WTC11 (cell line): ENCODE measurements at regions not wholly inside any gene's neighbourhood (a gene's known extent, or its start where the extent isn't known, plus 50 kb on each side); places are given as distances from the start of the nearest gene placed in this dataset.

Experiments
- ATAC-seq: fragments of 200-7000 bp; cut with Tn5 transposase; 2 replicates; pipeline ENCODE4 v1.10.0; 2021; ENCODE audit warnings: mild to moderate bottlenecking, moderate library complexity
- CTCF ChIA-PET: fragments of 300-600 bp; sonication (Branson Sonifier 250); formaldehyde crosslinking; loops from one replicate; lab custom pipeline; 2021; ENCODE audit warnings: antibody characterized with exemption; lab: Charles Lee
- POLR2A ChIA-PET: fragments of 350-600 bp; sonication (Branson Sonifier 250); formaldehyde crosslinking; loops from one replicate; lab custom pipeline; 2021; ENCODE audit warnings: antibody characterized with exemption; lab: Charles Lee
- DNase-seq: peaks from one replicate; pipeline ENCODE4 v3.0.0; 2021; ENCODE audit warnings: low spot score
- H3K27ac Mint-ChIP-seq: 2 replicates; pipeline ENCODE4 v1.8.0; 2021; ENCODE audit warnings: mixed read lengths
- H3K27me3 Mint-ChIP-seq: 2 replicates; pipeline ENCODE4 v1.8.0; 2021; ENCODE audit warnings: low read depth, mild to moderate bottlenecking, moderate library complexity, mixed read lengths
- H3K36me3 Mint-ChIP-seq: 2 replicates; pipeline ENCODE4 v1.8.0; 2021; ENCODE audit warnings: mixed read lengths
- H3K4me1 Mint-ChIP-seq: 2 replicates; pipeline ENCODE4 v1.8.0; 2022; ENCODE audit warnings: mixed read lengths
- H3K4me3 Mint-ChIP-seq: 2 replicates; pipeline ENCODE4 v1.8.0; 2021; ENCODE audit warnings: mild to moderate bottlenecking, moderate library complexity, mixed read lengths
- H3K9me3 Mint-ChIP-seq: 2 replicates; pipeline ENCODE4 v1.8.0; 2021; ENCODE audit warnings: mixed read lengths
- ATF3 ChIP-seq: sonication (generic); formaldehyde crosslinking; conservative IDR thresholded peaks from 2 replicates; pipeline ENCODE4 v1.8.1; 2022; ENCODE audit warnings: mild to moderate bottlenecking, missing genetic modification reagents
- ESRRA ChIP-seq: sonication (generic); formaldehyde crosslinking; IDR thresholded peaks from 2 replicates; pipeline ENCODE4 v1.8.1; 2022; ENCODE audit warnings: mild to moderate bottlenecking, missing genetic modification reagents, borderline replicate concordance
- FOXJ3 ChIP-seq: sonication (generic); formaldehyde crosslinking; IDR thresholded peaks from 2 replicates; pipeline ENCODE4 v1.9.0; 2021; ENCODE audit warnings: missing genetic modification reagents, mild to moderate bottlenecking, borderline replicate concordance
- FOXP1 ChIP-seq: sonication (generic); formaldehyde crosslinking; IDR thresholded peaks from 2 replicates; pipeline ENCODE4 v1.8.0; 2022; ENCODE audit warnings: missing genetic modification reagents, mild to moderate bottlenecking, moderate library complexity, borderline replicate concordance
- JAZF1 ChIP-seq: fragments of 250-450 bp; sonication (Bioruptor Pico); IDR thresholded peaks from 2 replicates; pipeline ENCODE4 v1.9.0; 2021; ENCODE audit warnings: moderate library complexity, mild to moderate bottlenecking, inconsistent platforms
- JUN ChIP-seq: sonication (generic); formaldehyde crosslinking; IDR thresholded peaks from 2 replicates; pipeline ENCODE4 v1.8.0; 2023; ENCODE audit warnings: mild to moderate bottlenecking, missing genetic modification reagents
- MXD4 ChIP-seq: fragments of 250-450 bp; sonication (Bioruptor Pico); IDR thresholded peaks from 2 replicates; pipeline ENCODE4 v1.8.0; 2021; ENCODE audit warnings: mild to moderate bottlenecking, moderate library complexity, borderline replicate concordance
- NFYB ChIP-seq: sonication (generic); formaldehyde crosslinking; conservative IDR thresholded peaks from 2 replicates; pipeline ENCODE4 v1.8.0; 2022; ENCODE audit warnings: low read depth, missing genetic modification reagents
- NR2C2 ChIP-seq: sonication (generic); formaldehyde crosslinking; IDR thresholded peaks from 2 replicates; pipeline ENCODE4 v1.8.0; 2022; ENCODE audit warnings: mild to moderate bottlenecking, missing genetic modification reagents
- OVOL2 ChIP-seq: fragments of 250-450 bp; sonication (Bioruptor Pico); IDR thresholded peaks from 2 replicates; pipeline ENCODE4 v1.9.0; 2021; ENCODE audit warnings: mild to moderate bottlenecking, borderline replicate concordance
- SMAD3 ChIP-seq: sonication (generic); formaldehyde crosslinking; IDR thresholded peaks from 2 replicates; pipeline ENCODE4 v1.8.0; 2022; ENCODE audit warnings: missing genetic modification reagents, mild to moderate bottlenecking, borderline replicate concordance
- TP53 ChIP-seq: sonication (generic); formaldehyde crosslinking; IDR thresholded peaks from 2 replicates; pipeline ENCODE4 v1.8.1; 2023; ENCODE audit warnings: mild to moderate bottlenecking, missing genetic modification reagents
- ZBTB21 ChIP-seq: sonication (generic); formaldehyde crosslinking; IDR thresholded peaks from 2 replicates; pipeline ENCODE4 v1.8.1; 2023; ENCODE audit warnings: mild to moderate bottlenecking, missing genetic modification reagents, borderline replicate concordance
- ZMAT4 ChIP-seq: fragments of 250-450 bp; sonication (Bioruptor Pico); IDR thresholded peaks from 2 replicates; pipeline ENCODE4 v1.9.0; 2021; ENCODE audit warnings: mild to moderate bottlenecking
- ZNF232 ChIP-seq: sonication (generic); formaldehyde crosslinking; IDR thresholded peaks from 2 replicates; pipeline ENCODE4 v1.8.0; 2022; ENCODE audit warnings: mild to moderate bottlenecking, missing genetic modification reagents
- ZNF396 ChIP-seq: fragments of 250-450 bp; sonication (Bioruptor Pico); IDR thresholded peaks from 2 replicates; pipeline ENCODE4 v1.8.0; 2021; ENCODE audit warnings: mild to moderate bottlenecking, moderate library complexity, borderline replicate concordance
- ZNF416 ChIP-seq: fragments of 250-450 bp; sonication (Bioruptor Pico); IDR thresholded peaks from 2 replicates; pipeline ENCODE4 v1.9.0; 2021; ENCODE audit warnings: mild to moderate bottlenecking, inconsistent platforms
- ZNF423 ChIP-seq: fragments of 250-450 bp; sonication (Bioruptor Pico); IDR thresholded peaks from 2 replicates; pipeline ENCODE4 v2.1.2; 2022; ENCODE audit warnings: mild to moderate bottlenecking, moderate library complexity
- ZNF671 ChIP-seq: fragments of 250-450 bp; sonication (Bioruptor Pico); IDR thresholded peaks from 2 replicates; pipeline ENCODE4 v1.8.0; 2021; ENCODE audit warnings: mild to moderate bottlenecking
- TF ChIP-seq, protein P1 (sequence below): sonication (generic); formaldehyde crosslinking; IDR thresholded peaks from 2 replicates; pipeline ENCODE4 v1.8.1; 2023; ENCODE audit warnings: mild to moderate bottlenecking, missing genetic modification reagents, moderate library complexity
- TF ChIP-seq, protein P2 (sequence below): fragments of 250-450 bp; sonication (Bioruptor Pico); IDR thresholded peaks from 2 replicates; pipeline ENCODE4 v1.9.0; 2021; ENCODE audit warnings: moderate library complexity, mild to moderate bottlenecking, inconsistent platforms, borderline replicate concordance
- TF ChIP-seq, protein P3 (sequence below): sonication (generic); formaldehyde crosslinking; conservative IDR thresholded peaks from 2 replicates; pipeline ENCODE4 v1.8.1; 2023; ENCODE audit warnings: mild to moderate bottlenecking, low read depth, missing genetic modification reagents, moderate library complexity
- TF ChIP-seq, protein P4 (sequence below): sonication (generic); formaldehyde crosslinking; IDR thresholded peaks from 2 replicates; pipeline ENCODE4 v1.8.1; 2022; ENCODE audit warnings: mild to moderate bottlenecking, moderate library complexity, missing genetic modification reagents
- TF ChIP-seq, protein P5 (sequence below): fragments of 250-450 bp; sonication (Bioruptor Pico); IDR thresholded peaks from 2 replicates; pipeline ENCODE4 v1.9.0; 2021; ENCODE audit warnings: mild to moderate bottlenecking
- TF ChIP-seq, protein P6 (sequence below): sonication (generic); formaldehyde crosslinking; IDR thresholded peaks from 2 replicates; pipeline ENCODE4 v1.8.1; 2022; ENCODE audit warnings: low read depth, mild to moderate bottlenecking, moderate library complexity, missing genetic modification reagents, borderline replicate concordance
- TF ChIP-seq, protein P7 (sequence below): sonication (generic); formaldehyde crosslinking; IDR thresholded peaks from 2 replicates; pipeline ENCODE4 v1.8.0; 2022; ENCODE audit warnings: mild to moderate bottlenecking, missing genetic modification reagents

DNA sequence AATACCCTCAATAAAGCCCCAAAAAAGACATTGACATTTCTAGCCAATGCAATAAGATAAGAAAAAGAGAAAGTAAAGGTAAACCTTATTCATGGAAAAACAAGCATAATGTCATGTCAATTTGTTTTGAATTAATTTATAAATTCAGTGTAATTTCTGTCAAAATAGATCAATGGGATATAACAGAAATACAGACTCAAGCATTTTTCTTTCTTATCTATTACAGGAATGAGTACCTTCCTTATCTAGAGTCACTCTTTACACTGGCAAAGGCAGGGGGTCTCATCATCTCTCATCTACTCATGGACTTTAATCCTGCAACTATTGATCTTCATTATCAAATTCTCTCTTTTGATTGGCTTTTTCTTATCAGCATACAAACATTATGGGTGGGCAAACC, 127.1 kb upstream of the SHH start:
- ChIA-PET POLR2A (no interaction called here), CTCF (no interaction called here)
- H3K9me3 Mint-ChIP-seq: peaks cover 82% of the 10 kb centered on the region
- peaks cover 48% of the 10 kb centered on the region for H3K36me3 Mint-ChIP-seq
- H3K4me1 Mint-ChIP-seq: no peaks in the 10 kb centered on the region
- no peak overlapping the region for H3K4me3 Mint-ChIP-seq
- TF ChIP-seq OVOL2 (CRISPR knock-in tag) (no peak), TP53 (CRISPR knock-in tag) (no peak), ZNF423 (no peak), ZNF396 (CRISPR knock-in tag) (no peak), ZNF232 (CRISPR knock-in tag) (no peak), SMAD3 (CRISPR knock-in tag) (no peak), NFYB (CRISPR knock-in tag) (no peak), FOXJ3 (CRISPR knock-in tag) (no peak), ESRRA (CRISPR knock-in tag) (no peak)
- TF ChIP-seq, protein P1, sequence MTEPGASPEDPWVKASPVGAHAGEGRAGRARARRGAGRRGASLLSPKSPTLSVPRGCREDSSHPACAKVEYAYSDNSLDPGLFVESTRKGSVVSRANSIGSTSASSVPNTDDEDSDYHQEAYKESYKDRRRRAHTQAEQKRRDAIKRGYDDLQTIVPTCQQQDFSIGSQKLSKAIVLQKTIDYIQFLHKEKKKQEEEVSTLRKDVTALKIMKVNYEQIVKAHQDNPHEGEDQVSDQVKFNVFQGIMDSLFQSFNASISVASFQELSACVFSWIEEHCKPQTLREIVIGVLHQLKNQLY (CRISPR knock-in tag): no peak
- TF ChIP-seq, protein P2, sequence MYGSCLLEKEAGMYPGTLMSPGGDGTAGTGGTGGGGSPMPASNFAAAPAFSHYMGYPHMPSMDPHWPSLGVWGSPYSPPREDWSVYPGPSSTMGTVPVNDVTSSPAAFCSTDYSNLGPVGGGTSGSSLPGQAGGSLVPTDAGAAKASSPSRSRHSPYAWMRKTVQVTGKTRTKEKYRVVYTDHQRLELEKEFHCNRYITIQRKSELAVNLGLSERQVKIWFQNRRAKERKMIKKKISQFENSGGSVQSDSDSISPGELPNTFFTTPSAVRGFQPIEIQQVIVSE (CRISPR knock-in tag): no peak
- TF ChIP-seq, protein P3, sequence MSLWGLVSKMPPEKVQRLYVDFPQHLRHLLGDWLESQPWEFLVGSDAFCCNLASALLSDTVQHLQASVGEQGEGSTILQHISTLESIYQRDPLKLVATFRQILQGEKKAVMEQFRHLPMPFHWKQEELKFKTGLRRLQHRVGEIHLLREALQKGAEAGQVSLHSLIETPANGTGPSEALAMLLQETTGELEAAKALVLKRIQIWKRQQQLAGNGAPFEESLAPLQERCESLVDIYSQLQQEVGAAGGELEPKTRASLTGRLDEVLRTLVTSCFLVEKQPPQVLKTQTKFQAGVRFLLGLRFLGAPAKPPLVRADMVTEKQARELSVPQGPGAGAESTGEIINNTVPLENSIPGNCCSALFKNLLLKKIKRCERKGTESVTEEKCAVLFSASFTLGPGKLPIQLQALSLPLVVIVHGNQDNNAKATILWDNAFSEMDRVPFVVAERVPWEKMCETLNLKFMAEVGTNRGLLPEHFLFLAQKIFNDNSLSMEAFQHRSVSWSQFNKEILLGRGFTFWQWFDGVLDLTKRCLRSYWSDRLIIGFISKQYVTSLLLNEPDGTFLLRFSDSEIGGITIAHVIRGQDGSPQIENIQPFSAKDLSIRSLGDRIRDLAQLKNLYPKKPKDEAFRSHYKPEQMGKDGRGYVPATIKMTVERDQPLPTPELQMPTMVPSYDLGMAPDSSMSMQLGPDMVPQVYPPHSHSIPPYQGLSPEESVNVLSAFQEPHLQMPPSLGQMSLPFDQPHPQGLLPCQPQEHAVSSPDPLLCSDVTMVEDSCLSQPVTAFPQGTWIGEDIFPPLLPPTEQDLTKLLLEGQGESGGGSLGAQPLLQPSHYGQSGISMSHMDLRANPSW: no peak
- H3K27ac Mint-ChIP-seq: no peak overlapping the region
- ATAC-seq (no peak), DNase-seq (no peak)
- H3K27me3 Mint-ChIP-seq: peaks cover 17% of the 10 kb centered on the region

- no peak overlapping the region for H3K4me3 Mint-ChIP-seq
- DNase-seq (no peak), ATAC-seq (no peak)
- H3K4me1 Mint-ChIP-seq: no peaks in the 10 kb centered on the region
- ChIA-PET POLR2A (no interaction called here), CTCF (no interaction called here)
- no peak overlapping the region for H3K27ac Mint-ChIP-seq
- H3K36me3 Mint-ChIP-seq: peaks cover 49% of the 10 kb centered on the region
- H3K27me3 Mint-ChIP-seq: peaks cover 17% of the 10 kb centered on the region
- peaks cover 78% of the 10 kb centered on the region for H3K9me3 Mint-ChIP-seq
- no peak for TF ChIP-seq MXD4 (CRISPR knock-in tag)
- TF ChIP-seq ZBTB21 (CRISPR knock-in tag): no peak
- no peak for TF ChIP-seq ATF3
- TF ChIP-seq ZMAT4 (CRISPR knock-in tag): no peak
- TF ChIP-seq, protein P4, sequence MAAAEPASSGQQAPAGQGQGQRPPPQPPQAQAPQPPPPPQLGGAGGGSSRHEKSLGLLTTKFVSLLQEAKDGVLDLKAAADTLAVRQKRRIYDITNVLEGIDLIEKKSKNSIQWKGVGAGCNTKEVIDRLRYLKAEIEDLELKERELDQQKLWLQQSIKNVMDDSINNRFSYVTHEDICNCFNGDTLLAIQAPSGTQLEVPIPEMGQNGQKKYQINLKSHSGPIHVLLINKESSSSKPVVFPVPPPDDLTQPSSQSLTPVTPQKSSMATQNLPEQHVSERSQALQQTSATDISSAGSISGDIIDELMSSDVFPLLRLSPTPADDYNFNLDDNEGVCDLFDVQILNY (CRISPR knock-in tag): no peak
- no peak for TF ChIP-seq ZNF671 (CRISPR knock-in tag)
- TF ChIP-seq, protein P5, sequence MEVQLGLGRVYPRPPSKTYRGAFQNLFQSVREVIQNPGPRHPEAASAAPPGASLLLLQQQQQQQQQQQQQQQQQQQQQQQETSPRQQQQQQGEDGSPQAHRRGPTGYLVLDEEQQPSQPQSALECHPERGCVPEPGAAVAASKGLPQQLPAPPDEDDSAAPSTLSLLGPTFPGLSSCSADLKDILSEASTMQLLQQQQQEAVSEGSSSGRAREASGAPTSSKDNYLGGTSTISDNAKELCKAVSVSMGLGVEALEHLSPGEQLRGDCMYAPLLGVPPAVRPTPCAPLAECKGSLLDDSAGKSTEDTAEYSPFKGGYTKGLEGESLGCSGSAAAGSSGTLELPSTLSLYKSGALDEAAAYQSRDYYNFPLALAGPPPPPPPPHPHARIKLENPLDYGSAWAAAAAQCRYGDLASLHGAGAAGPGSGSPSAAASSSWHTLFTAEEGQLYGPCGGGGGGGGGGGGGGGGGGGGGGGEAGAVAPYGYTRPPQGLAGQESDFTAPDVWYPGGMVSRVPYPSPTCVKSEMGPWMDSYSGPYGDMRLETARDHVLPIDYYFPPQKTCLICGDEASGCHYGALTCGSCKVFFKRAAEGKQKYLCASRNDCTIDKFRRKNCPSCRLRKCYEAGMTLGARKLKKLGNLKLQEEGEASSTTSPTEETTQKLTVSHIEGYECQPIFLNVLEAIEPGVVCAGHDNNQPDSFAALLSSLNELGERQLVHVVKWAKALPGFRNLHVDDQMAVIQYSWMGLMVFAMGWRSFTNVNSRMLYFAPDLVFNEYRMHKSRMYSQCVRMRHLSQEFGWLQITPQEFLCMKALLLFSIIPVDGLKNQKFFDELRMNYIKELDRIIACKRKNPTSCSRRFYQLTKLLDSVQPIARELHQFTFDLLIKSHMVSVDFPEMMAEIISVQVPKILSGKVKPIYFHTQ (CRISPR knock-in tag): no peak
- no peak for TF ChIP-seq NR2C2 (CRISPR knock-in tag)
- TF ChIP-seq ZNF416 (CRISPR knock-in tag): no peak
- TF ChIP-seq ZNF396 (CRISPR knock-in tag): no peak
- TF ChIP-seq, protein P6, sequence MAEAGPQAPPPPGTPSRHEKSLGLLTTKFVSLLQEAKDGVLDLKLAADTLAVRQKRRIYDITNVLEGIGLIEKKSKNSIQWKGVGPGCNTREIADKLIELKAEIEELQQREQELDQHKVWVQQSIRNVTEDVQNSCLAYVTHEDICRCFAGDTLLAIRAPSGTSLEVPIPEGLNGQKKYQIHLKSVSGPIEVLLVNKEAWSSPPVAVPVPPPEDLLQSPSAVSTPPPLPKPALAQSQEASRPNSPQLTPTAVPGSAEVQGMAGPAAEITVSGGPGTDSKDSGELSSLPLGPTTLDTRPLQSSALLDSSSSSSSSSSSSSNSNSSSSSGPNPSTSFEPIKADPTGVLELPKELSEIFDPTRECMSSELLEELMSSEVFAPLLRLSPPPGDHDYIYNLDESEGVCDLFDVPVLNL (CRISPR knock-in tag): no peak
- TF ChIP-seq, protein P7, sequence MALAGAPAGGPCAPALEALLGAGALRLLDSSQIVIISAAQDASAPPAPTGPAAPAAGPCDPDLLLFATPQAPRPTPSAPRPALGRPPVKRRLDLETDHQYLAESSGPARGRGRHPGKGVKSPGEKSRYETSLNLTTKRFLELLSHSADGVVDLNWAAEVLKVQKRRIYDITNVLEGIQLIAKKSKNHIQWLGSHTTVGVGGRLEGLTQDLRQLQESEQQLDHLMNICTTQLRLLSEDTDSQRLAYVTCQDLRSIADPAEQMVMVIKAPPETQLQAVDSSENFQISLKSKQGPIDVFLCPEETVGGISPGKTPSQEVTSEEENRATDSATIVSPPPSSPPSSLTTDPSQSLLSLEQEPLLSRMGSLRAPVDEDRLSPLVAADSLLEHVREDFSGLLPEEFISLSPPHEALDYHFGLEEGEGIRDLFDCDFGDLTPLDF (CRISPR knock-in tag): no peak
- no peak for TF ChIP-seq JUN (CRISPR knock-in tag)
- TF ChIP-seq FOXP1 (CRISPR knock-in tag): no peak
- TF ChIP-seq JAZF1 (CRISPR knock-in tag): no peak
Observed at GRCh38 chr7:155938129-155938528, 125.9 kb upstream of the SHH start.
